Retinal pigment epithelial cell (primary cell): ENCODE measurements at regions not wholly inside any gene's neighbourhood (a gene's known extent, or its start where the extent isn't known, plus 50 kb on each side); places are given as distances from the start of the nearest gene placed in this dataset.
A peak's percentile ranks its signal among the peaks of the same experiment; 100 is the strongest.
"Not testable (repeated sequence)": the region's sequence is repeated elsewhere in the genome, so short reads cannot be mapped to it uniquely, and the experiment has no call there.

Experiments used
- DNase-seq: peaks from one replicate; pipeline ENCODE4 v3.0.0-alpha.2; 2010; ENCODE audit warnings: low read depth
- H3K4me3 ChIP-seq: 2 replicates; pipeline ENCODE4 v1.5.1; 2011; ENCODE audit warnings: mild to moderate bottlenecking, low read length, control low read depth, moderate library complexity
- CTCF ChIP-seq: conservative IDR thresholded peaks from 2 replicates; pipeline ENCODE4 v1.5.1; 2011; ENCODE audit warnings: low read depth, low read length, control low read depth, inconsistent platforms

DNA sequence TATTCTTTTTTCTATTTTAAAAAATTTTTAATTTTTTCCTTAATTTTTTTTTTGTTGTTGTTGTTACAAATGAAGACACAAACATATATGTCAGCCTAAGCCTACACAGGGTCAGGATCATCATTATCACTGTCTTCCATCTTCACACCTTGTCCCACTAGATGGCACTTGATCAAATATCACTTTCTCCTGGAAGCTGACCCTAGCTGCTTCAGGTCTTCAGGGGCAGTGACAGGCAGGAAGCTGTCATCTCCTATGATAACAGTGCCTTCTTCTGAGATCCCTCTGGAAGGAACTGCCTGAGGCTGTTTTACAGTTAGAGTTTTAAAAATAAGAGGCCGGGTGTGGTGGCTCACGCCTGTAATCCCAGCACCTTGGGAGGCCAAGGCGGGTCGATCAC, 70.2 kb upstream of the EEF1E1 start:
- no peak overlapping the region for H3K4me3 ChIP-seq
- TF ChIP-seq CTCF, result no peak
- no peak for DNase-seq

DNA sequence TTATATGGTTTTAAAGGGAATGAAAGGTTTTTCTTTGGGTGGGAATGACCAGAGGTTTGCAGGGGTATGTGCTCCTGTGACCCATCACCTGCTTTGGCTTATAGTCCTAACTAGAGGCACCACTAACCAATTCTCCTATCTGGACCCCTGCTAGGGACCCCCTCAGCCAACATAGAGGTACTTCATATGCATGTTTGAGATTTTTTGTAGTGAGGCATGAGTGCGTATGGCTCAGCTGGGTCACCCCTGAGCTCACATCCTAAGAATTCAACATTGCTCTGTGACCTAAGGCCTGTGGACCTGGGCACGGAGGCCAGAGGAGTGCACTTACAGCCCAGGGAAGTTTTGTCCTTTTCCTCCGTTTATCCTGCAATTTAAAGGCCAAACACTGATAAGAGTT, 68.4 kb upstream of the EEF1E1 start:
- DNase-seq, result no peak
- no peak overlapping the region for H3K4me3 ChIP-seq
- no peak for TF ChIP-seq CTCF

DNA sequence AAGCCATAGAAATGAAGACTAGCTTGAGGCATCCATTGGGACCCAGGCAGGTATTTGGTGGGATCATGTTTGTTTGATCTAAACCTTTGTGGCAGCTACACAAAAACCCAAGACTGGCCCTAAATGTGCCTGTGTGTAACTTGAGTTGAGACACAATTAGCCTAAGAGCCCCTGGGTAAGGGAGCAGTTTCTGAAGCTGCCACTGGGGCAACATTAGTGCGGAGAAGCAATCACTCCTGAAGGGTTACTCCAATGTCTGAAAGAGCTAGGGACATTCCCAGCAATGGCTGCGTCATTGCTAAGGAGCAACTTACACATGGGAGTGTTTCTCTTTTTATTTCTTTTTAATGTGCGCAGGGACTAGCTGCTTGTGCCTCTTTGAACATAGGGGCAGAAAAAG, 67.9 kb upstream of the EEF1E1 start:
- DNase-seq, result no peak
- no peak for TF ChIP-seq CTCF
- no peak overlapping the region for H3K4me3 ChIP-seq

DNA sequence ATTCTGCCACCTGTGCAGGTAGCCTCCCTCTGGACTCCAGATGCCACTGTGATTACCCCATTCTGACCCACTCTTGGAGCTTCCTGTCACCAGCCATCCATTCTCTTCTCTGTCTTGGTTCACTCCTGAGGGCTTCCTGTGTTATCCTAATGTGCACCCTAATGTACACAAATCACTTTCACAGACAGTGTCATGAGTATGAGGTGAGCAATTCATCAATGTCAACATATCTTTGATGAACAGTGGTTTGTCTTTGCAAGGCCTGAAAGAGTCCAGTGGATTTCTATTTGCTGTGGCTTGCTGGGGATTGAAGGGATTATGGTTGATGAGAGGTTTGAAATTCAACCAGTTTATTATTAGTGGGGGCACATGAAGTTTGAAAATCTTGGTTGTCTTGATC, 63.8 kb upstream of the EEF1E1 start:
- no peak for TF ChIP-seq CTCF
- H3K4me3 ChIP-seq, result no peak overlapping the region
- no peak for DNase-seq

DNA sequence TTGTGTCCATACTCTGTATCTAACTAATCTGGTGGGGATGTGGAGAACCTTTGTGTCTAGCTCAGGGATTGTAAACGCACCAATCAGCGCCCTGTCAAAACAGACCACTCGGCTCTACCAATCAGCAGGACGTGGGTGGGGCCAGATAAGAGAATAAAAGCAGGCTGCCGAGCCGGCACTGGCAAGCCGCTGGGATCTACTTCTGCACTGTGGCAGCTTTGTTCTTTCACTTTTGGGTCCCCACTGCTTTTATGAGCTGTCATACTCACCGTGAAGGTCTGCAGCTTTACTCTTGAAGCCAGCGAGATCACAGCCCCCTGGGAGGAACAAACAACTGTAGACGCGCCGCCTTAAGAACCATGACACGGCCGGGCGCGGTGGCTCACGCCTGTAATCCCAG, 62.7 kb upstream of the EEF1E1 start:
- H3K4me3 ChIP-seq, DNase-seq: not testable (repeated sequence)

- not testable (repeated sequence) for DNase-seq, H3K4me3 ChIP-seq
Observed at GRCh38 chr6:8164281-8164680, 61.9 kb upstream of the EEF1E1 start.

- DNase-seq, result no peak
- no peak for TF ChIP-seq CTCF
- no peak overlapping the region for H3K4me3 ChIP-seq
Observed at GRCh38 chr6:8159966-8160365, 57.6 kb upstream of the EEF1E1 start.

DNA sequence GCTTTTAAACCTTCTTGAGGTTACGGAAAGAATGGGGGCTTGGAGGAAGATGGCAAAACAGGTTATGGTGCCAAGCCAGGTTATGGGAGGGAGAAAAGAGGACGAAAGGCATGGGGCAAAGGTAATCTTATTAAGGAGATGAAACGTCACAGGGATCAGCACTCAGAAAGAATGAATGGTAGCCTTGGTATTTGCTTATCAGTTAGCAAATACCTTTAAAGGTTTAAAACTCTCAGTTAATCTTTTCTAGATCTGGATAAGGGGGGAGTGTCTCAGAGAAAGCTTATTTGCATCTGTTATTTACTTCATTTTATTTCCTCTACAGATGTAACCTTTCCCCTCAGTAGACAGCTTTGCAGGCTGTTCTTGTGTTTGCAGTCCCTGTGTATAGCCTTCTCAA, 55.5 kb upstream of the EEF1E1 start:
- H3K4me3 ChIP-seq, result no peak overlapping the region
- no peak for TF ChIP-seq CTCF
- peak; percentile 65 for DNase-seq
